ENCODE measurements at regions not wholly inside any gene's neighbourhood (a gene's known extent, or its start where the extent isn't known, plus 50 kb on each side); places are given as distances from the start of the nearest gene placed in this dataset.

DNA sequence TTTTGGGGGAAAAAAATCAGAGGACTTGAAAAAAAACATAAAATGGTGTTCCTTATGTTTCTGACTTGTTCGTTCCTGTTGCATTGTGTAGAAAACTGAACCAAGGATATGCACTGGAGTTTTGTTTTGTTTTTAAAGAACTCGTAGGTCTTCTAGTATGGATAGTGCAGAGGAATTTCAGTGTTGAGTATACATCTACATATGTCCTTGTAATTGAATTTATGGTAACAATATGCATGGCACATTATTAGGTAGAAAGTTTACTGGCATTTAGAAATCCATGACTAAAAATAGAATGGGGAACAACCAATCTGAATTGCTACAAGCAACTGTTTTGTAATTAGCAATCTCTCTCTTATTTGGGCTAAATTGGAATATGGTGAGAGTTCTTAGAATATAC is 188.3 kb upstream of the ZRANB2 start:
- WGBS, 4 donors = 72 to 81% (median 73%) methylated on average over 2 of the region's 2 CpGs

DNA sequence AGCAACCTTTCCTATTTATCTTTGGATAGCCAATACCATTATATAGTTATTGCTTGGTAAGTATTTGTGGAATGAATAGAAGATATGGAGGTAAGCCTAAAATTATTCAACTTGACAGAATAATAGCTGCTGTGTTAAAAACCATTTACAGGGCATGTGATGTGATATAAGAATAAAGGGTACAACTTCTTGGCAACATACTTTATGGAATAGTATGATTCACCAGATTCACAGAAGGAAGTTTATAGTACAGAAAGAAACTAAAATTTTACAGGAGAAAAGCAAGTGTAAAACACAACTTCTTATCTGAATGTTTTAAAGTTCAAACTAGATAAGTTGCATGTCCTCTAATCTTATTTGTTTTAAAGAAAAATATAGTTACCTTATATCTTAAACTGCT is 186.4 kb upstream of the ZRANB2 start:
- DNase-seq (no peak), ATAC-seq (no peak)
- TF ChIP-seq POLR2A (IDR thresholded peaks at IDR 0.05) = no peak
- TF ChIP-seq, protein P1, sequence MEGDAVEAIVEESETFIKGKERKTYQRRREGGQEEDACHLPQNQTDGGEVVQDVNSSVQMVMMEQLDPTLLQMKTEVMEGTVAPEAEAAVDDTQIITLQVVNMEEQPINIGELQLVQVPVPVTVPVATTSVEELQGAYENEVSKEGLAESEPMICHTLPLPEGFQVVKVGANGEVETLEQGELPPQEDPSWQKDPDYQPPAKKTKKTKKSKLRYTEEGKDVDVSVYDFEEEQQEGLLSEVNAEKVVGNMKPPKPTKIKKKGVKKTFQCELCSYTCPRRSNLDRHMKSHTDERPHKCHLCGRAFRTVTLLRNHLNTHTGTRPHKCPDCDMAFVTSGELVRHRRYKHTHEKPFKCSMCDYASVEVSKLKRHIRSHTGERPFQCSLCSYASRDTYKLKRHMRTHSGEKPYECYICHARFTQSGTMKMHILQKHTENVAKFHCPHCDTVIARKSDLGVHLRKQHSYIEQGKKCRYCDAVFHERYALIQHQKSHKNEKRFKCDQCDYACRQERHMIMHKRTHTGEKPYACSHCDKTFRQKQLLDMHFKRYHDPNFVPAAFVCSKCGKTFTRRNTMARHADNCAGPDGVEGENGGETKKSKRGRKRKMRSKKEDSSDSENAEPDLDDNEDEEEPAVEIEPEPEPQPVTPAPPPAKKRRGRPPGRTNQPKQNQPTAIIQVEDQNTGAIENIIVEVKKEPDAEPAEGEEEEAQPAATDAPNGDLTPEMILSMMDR (IDR thresholded peaks at IDR 0.05) = no peak
- Histone ChIP-seq H3K9me3 (no peaks in the 10 kb centered on the region), H3K4me1 (no peaks in the 10 kb centered on the region), H3K27me3 (no peaks in the 10 kb centered on the region), H3K4me3 (no peak overlapping the region), H3K27ac (no peak overlapping the region), H3K36me3 (no peaks in the 10 kb centered on the region)
- intact Hi-C loops (cut with DNase I) = no loop called here

More for the DNA sequence above, 188.3 kb upstream of the ZRANB2 start:
- H3K4me1 ChIP-seq = no peaks in the 10 kb centered on the region
- no peaks in the 10 kb centered on the region for H3K9me3 ChIP-seq
- TF ChIP-seq, protein P1 (IDR thresholded peaks at IDR 0.05) = no peak
- no peak for TF ChIP-seq POLR2A (IDR thresholded peaks at IDR 0.05)
- no peaks in the 10 kb centered on the region for H3K36me3 ChIP-seq
- ATAC-seq (no peak), DNase-seq (no peak)
- no peaks in the 10 kb centered on the region for H3K27me3 ChIP-seq
- no peak overlapping the region for H3K4me3 ChIP-seq
- intact Hi-C loops (cut with DNase I) = no loop called here
- H3K27ac ChIP-seq = no peak overlapping the region

DNA sequence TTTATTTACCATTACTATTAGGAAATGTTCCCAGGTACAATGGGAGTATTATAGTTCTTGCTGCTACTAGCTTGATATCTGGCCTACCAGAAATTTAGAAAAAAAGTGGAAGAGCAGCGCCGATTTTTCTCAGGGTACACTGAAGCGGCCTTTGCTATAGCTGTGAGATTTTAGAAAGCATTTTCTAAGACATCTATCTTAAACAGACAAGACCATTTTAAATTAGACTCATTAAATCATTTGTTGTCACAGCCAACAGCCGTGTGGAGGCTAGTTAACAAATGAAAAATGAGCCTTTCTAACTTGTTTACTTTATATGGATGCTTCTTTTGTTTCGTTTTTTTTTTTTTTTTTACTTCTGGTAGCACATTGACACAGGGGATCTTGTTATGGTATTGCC is 183.2 kb upstream of the ZRANB2 start:
- no peaks in the 10 kb centered on the region for H3K9me3 ChIP-seq
- H3K36me3 ChIP-seq = no peaks in the 10 kb centered on the region
- WGBS, 4 donors = 77 to 80% (median 78%) methylated on average over 5 of the region's 5 CpGs
- no peak for DNase-seq
- TF ChIP-seq POLR2A (IDR thresholded peaks at IDR 0.05) = no peak
- TF ChIP-seq, protein P1 (IDR thresholded peaks at IDR 0.05) = no peak
- H3K27ac ChIP-seq = no peak overlapping the region
- intact Hi-C loops (cut with DNase I) = no loop called here
- ATAC-seq = no peak
- no peak overlapping the region for H3K4me3 ChIP-seq
- no peaks in the 10 kb centered on the region for H3K27me3 ChIP-seq
- H3K4me1 ChIP-seq = no peaks in the 10 kb centered on the region

DNA sequence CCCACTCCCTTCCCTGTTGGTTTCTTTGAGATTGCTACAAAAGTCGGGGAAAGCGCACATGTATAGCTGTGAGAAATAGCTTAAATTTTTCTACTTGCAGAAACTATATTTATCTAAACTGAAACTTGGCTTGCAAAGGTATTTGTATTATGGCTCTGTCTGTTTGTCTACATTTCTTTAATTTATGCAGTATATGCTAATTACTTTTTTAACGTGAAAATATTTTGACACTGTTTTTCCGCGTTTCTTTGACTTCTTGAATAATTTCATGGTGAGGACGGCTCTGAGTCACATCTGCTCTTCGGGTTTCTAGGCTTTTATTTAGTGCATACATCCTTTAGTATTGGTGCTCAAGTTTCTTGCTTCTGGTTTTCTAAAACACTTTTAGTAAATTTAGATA is 182.1 kb upstream of the ZRANB2 start:
- DNase-seq (no peak), ATAC-seq (no peak)
- no peaks in the 10 kb centered on the region for H3K27me3 ChIP-seq
- H3K27ac ChIP-seq = no peak overlapping the region
- no peak for TF ChIP-seq POLR2A (IDR thresholded peaks at IDR 0.05)
- TF ChIP-seq, protein P1 (IDR thresholded peaks at IDR 0.05) = no peak
- H3K9me3 ChIP-seq = no peaks in the 10 kb centered on the region
- no peaks in the 10 kb centered on the region for H3K36me3 ChIP-seq
- 66 to 70% (median 69%) methylated on average over 7 of the region's 7 CpGs for WGBS, 4 donors
- no peak overlapping the region for H3K4me3 ChIP-seq
- H3K4me1 ChIP-seq = no peaks in the 10 kb centered on the region
- intact Hi-C loops (cut with DNase I) = no loop called here
